ENCODE measurements at regions not wholly inside any gene's neighbourhood (a gene's known extent, or its start where the extent isn't known, plus 50 kb on each side); places are given as distances from the start of the nearest gene placed in this dataset.

DNA sequence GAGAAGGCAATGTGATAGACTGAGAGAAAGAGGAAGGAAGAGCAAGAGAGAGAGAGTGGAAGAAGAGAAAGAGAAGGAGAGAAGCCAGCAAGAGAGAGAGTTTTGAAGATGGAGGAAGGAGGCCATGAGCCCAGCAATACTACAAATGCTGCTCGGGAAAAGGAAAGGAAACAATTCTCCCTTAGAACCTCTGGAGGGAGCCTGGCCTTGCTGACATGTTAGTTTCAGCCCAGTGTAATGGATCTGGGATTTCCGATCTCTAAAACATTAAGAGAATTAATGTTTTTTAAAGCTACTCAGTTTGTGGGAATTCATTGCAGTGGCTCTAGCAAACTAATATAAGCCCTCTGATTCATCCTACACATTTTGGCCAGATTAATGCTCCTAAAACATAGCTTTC lies 206.8 kb upstream of the MTPN start:
- no peak for DNase-seq
- POLR2A ChIA-PET = no interaction called here
- TF ChIP-seq, protein P1, sequence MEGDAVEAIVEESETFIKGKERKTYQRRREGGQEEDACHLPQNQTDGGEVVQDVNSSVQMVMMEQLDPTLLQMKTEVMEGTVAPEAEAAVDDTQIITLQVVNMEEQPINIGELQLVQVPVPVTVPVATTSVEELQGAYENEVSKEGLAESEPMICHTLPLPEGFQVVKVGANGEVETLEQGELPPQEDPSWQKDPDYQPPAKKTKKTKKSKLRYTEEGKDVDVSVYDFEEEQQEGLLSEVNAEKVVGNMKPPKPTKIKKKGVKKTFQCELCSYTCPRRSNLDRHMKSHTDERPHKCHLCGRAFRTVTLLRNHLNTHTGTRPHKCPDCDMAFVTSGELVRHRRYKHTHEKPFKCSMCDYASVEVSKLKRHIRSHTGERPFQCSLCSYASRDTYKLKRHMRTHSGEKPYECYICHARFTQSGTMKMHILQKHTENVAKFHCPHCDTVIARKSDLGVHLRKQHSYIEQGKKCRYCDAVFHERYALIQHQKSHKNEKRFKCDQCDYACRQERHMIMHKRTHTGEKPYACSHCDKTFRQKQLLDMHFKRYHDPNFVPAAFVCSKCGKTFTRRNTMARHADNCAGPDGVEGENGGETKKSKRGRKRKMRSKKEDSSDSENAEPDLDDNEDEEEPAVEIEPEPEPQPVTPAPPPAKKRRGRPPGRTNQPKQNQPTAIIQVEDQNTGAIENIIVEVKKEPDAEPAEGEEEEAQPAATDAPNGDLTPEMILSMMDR (IDR thresholded peaks at IDR 0.05; ENCODE audit: insufficient read depth in 1 of 2, low read depth in 1 of 2, low read length in 1 of 2, severe bottlenecking in 1 of 2, unreplicated experiment in 1 of 2) = no peak
- Mint-ChIP-seq H3K4me1 (ENCODE audit: low read depth, unreplicated experiment) (no peaks in the 10 kb centered on the region), H3K27me3 (ENCODE audit: insufficient read depth, unreplicated experiment) (peaks cover 21% of the 10 kb centered on the region), H3K9me3 (ENCODE audit: unreplicated experiment) (no peaks in the 10 kb centered on the region), H3K27ac (ENCODE audit: unreplicated experiment) (no peak overlapping the region), H3K4me3 (ENCODE audit: unreplicated experiment) (no peak overlapping the region), H3K36me3 (ENCODE audit: insufficient read depth, unreplicated experiment) (no peaks in the 10 kb centered on the region)
- intact Hi-C loops (cut with micrococcal nuclease; ENCODE audit: unreplicated experiment) = no loop called here
- H3K4me1 ChIP-seq = no peaks in the 10 kb centered on the region
- H3K36me3 ChIP-seq (ENCODE audit: control insufficient read depth, insufficient read depth, low read length) = no peaks in the 10 kb centered on the region
- no peaks in the 10 kb centered on the region for H3K27me3 ChIP-seq (replicated peaks; ENCODE audit: control insufficient read depth, insufficient read depth, low read length)
- H3K4me3 ChIP-seq (ENCODE audit: low read depth, low read length) = no peak overlapping the region
- no TSS peak for BruUV-seq (replicated peaks)
- CTCF ChIA-PET = no interaction called here
- H3K9me3 ChIP-seq = no peaks in the 10 kb centered on the region

GRCh38 chr7:136180984-136181383 lies 203.8 kb upstream of the MTPN start:
- intact Hi-C loops (cut with micrococcal nuclease; ENCODE audit: unreplicated experiment) = no loop called here
- Histone ChIP-seq H3K27me3 (replicated peaks; ENCODE audit: control insufficient read depth, insufficient read depth, low read length) (no peaks in the 10 kb centered on the region), H3K9me3 (no peaks in the 10 kb centered on the region), H3K4me3 (ENCODE audit: low read depth, low read length) (no peak overlapping the region), H3K36me3 (ENCODE audit: control insufficient read depth, insufficient read depth, low read length) (no peaks in the 10 kb centered on the region), H3K4me1 (no peaks in the 10 kb centered on the region)
- no peak overlapping the region for H3K27ac Mint-ChIP-seq (ENCODE audit: unreplicated experiment)
- H3K9me3 Mint-ChIP-seq (ENCODE audit: unreplicated experiment) = no peaks in the 10 kb centered on the region
- no peak overlapping the region for H3K4me3 Mint-ChIP-seq (ENCODE audit: unreplicated experiment)
- no peaks in the 10 kb centered on the region for H3K4me1 Mint-ChIP-seq (ENCODE audit: low read depth, unreplicated experiment)
- CTCF ChIA-PET = no interaction called here
- POLR2A ChIA-PET = no interaction called here
- H3K27me3 Mint-ChIP-seq (ENCODE audit: insufficient read depth, unreplicated experiment) = peaks cover 15% of the 10 kb centered on the region
- H3K36me3 Mint-ChIP-seq (ENCODE audit: insufficient read depth, unreplicated experiment) = no peaks in the 10 kb centered on the region
- no peak for DNase-seq
- BruUV-seq (replicated peaks) = no TSS peak
- TF ChIP-seq, protein P1 (IDR thresholded peaks at IDR 0.05; ENCODE audit: insufficient read depth in 1 of 2, low read depth in 1 of 2, low read length in 1 of 2, severe bottlenecking in 1 of 2, unreplicated experiment in 1 of 2) = no peak

DNA sequence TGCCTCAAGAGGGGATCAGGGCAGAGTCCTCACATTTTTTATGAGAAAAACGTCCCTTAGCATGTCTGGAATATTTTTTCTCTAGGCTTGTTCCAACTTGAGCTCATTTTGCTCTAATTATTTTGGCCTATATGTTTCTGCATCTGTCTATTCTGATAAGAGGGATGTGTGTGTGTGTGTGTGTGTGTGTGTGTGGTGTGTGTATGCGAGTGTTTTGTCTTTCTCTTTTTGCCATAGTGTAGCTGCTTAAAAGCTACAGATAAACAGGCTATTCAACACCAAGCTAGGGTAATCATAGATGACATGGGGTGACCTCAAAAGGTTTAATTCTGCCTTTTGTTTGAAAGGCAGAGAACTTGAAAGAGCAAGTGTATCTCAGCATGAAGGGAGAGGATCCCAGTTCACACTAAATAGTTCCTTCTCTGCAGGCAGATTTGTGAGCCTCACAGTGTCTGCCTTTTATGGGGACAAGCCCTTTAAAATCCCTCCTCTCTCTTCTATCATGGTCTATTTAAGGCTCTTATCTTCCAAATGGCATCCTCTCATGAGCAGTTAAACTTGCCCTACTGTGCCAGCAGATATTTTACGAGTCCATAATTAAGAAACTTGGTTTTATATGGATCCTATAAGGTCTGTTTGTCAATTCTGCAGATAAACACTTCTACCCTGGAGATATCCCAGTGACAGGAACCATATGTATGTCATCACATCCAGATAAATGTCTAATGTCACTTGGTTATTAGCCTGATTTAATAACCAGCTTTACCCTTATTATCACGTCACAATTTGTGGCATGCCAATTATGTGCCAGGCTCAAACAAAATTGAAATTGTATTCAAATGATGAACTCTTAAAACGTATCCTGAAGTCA lies 202.9 kb upstream of the MTPN start:
- no peak for DNase-seq
- H3K27me3 ChIP-seq (replicated peaks; ENCODE audit: control insufficient read depth, insufficient read depth, low read length) = no peaks in the 10 kb centered on the region
- no peaks in the 10 kb centered on the region for H3K36me3 Mint-ChIP-seq (ENCODE audit: insufficient read depth, unreplicated experiment)
- no peaks in the 10 kb centered on the region for H3K9me3 ChIP-seq
- peaks cover 15% of the 10 kb centered on the region for H3K27me3 Mint-ChIP-seq (ENCODE audit: insufficient read depth, unreplicated experiment)
- H3K9me3 Mint-ChIP-seq (ENCODE audit: unreplicated experiment) = no peaks in the 10 kb centered on the region
- H3K27ac Mint-ChIP-seq (ENCODE audit: unreplicated experiment) = no peak overlapping the region
- intact Hi-C loops (cut with micrococcal nuclease; ENCODE audit: unreplicated experiment) = no loop called here
- ChIA-PET CTCF (no interaction called here), POLR2A (no interaction called here)
- H3K4me3 ChIP-seq (ENCODE audit: low read depth, low read length) = no peak overlapping the region
- H3K4me3 Mint-ChIP-seq (ENCODE audit: unreplicated experiment) = no peak overlapping the region
- no TSS peak for BruUV-seq (replicated peaks)
- H3K4me1 Mint-ChIP-seq (ENCODE audit: low read depth, unreplicated experiment) = no peaks in the 10 kb centered on the region
- TF ChIP-seq, protein P1 (IDR thresholded peaks at IDR 0.05; ENCODE audit: insufficient read depth in 1 of 2, low read depth in 1 of 2, low read length in 1 of 2, severe bottlenecking in 1 of 2, unreplicated experiment in 1 of 2) = no peak
- no peaks in the 10 kb centered on the region for H3K4me1 ChIP-seq
- no peaks in the 10 kb centered on the region for H3K36me3 ChIP-seq (ENCODE audit: control insufficient read depth, insufficient read depth, low read length)
